HepG2 (cell line): ENCODE measurements at regions not wholly inside any gene's neighbourhood (a gene's known extent, or its start where the extent isn't known, plus 50 kb on each side); places are given as distances from the start of the nearest gene placed in this dataset.

ENCODE experiments used
- ATAC-seq: fragments of 200-7000 bp; cut with Tn5 transposase; 3 replicates; pipeline ENCODE4 v1.9.1; 2020; ENCODE audit warnings: mild to moderate bottlenecking, moderate library complexity
- BruUV-seq: library from RNA; stranded (reverse); fragments of 400-500 nt; replicated peaks from 2 replicates; lab custom pipeline; 2021; lab: Mats Ljungman, UMichigan
- CTCF ChIA-PET: fragments of 300-600 bp; formaldehyde crosslinking; extraction: SDS; loops from one replicate; lab custom pipeline; 2021; ENCODE audit warnings: low total read pairs, inconsistent platforms, low intra/inter-chr PET ratio; lab: Yijun Ruan, JAX
- POLR2A ChIA-PET: fragments of 350-600 bp; sonication (Branson Sonifier 250); formaldehyde crosslinking; loops from one replicate; lab custom pipeline; 2020; ENCODE audit warnings: antibody characterized with exemption, inconsistent platforms; lab: Yijun Ruan, JAX
- DNase-seq: peaks from one replicate; pipeline ENCODE4 v3.0.0-alpha.2; 2015; ENCODE audit warnings: low spot score
- FAIRE-seq: peaks from 3 replicates; lab custom pipeline; 2011; peaks lifted over from hg19 to GRCh38; lab: Jason Lieb, UNC
- H2AFZ ChIP-seq: one replicate; pipeline ENCODE4 v1.6.1; 2011; ENCODE audit warnings: low read length, inconsistent platforms
- H3K27ac ChIP-seq: fragments of 300-600 bp; 3 replicates; pipeline ENCODE4 v1.8.0; 2011; ENCODE audit warnings: mixed run types, mild to moderate bottlenecking, mixed read lengths, low read length, inconsistent platforms; ENCODE audit not compliant: insufficient read depth; ENCODE audit errors: extremely low read length
- H3K27me3 ChIP-seq, 2 experiments: fragments of 200-600 bp in 1 of 2; 2 replicates in 1 of 2; 3 replicates in 1 of 2; pipeline versions ENCODE4 v1.6.0 to v1.8.0; 2011; ENCODE audit warnings: low read length in 2 of 2, mild to moderate bottlenecking in 2 of 2, moderate library complexity in 2 of 2, inconsistent platforms in 1 of 2; ENCODE audit not compliant: insufficient read depth in 2 of 2, control insufficient read depth in 1 of 2
- H3K36me3 ChIP-seq, 2 experiments: fragments of 200-600 bp in 1 of 2; replicated peaks in 1 of 2; 2 replicates in 1 of 2; 3 replicates in 1 of 2; pipeline versions ENCODE4 v1.5.1 to v1.8.0; 2011; ENCODE audit warnings: low read length in 2 of 2, inconsistent platforms in 1 of 2; ENCODE audit not compliant: insufficient read depth in 2 of 2, control insufficient read depth in 1 of 2
- H3K4me1 ChIP-seq: 2 replicates; pipeline ENCODE4 v1.5.1; 2012; ENCODE audit warnings: low read length, inconsistent platforms; ENCODE audit not compliant: insufficient read depth
- H3K4me2 ChIP-seq: 2 replicates; pipeline ENCODE4 v1.6.0; 2011; ENCODE audit warnings: low read depth, low read length, inconsistent platforms
- H3K4me3 ChIP-seq, 3 experiments: fragments of 200-600 bp in 1 of 3; sonication (generic), shearing (Covaris generic) in 1 of 3; replicated peaks in 1 of 3; 2 replicates each; pipeline ENCODE4 v1.5.1; 2011 to 2016; ENCODE audit warnings: low read length in 3 of 3, inconsistent platforms in 2 of 3, low read depth in 2 of 3, mild to moderate bottlenecking in 2 of 3, control low read depth in 1 of 3, mixed read lengths in 1 of 3; ENCODE audit not compliant: insufficient read depth in 1 of 3
- H3K79me2 ChIP-seq: one replicate; pipeline ENCODE4 v1.6.1; 2011; ENCODE audit warnings: low read length, inconsistent platforms; ENCODE audit not compliant: insufficient read depth
- H3K9ac ChIP-seq: 2 replicates; pipeline ENCODE4 v1.6.0; 2011; ENCODE audit warnings: mild to moderate bottlenecking, low read depth, low read length, inconsistent platforms; ENCODE audit not compliant: insufficient read depth
- H3K9me3 ChIP-seq: 2 replicates; pipeline ENCODE4 v1.5.1; 2012; ENCODE audit warnings: mild to moderate bottlenecking, low read length
- H4K20me1 ChIP-seq: 2 replicates; pipeline ENCODE4 v1.6.0; 2011; ENCODE audit warnings: inconsistent platforms, mild to moderate bottlenecking, low read length, moderate library complexity; ENCODE audit not compliant: insufficient read depth
- ARHGAP35 ChIP-seq: sonication (generic); formaldehyde crosslinking; IDR thresholded peaks from 2 replicates; pipeline ENCODE4 v1.9.0; 2022; ENCODE audit warnings: mild to moderate bottlenecking, inconsistent platforms, moderate library complexity, missing genetic modification reagents, borderline replicate concordance
- ASH2L ChIP-seq: fragments of 300-600, 200-600 bp; sonication (generic); IDR thresholded peaks from 2 replicates; pipeline ENCODE4 v1.7.0; 2017; ENCODE audit warnings: low read depth, mild to moderate bottlenecking, moderate library complexity, mixed read lengths, low read length; ENCODE audit not compliant: insufficient read length
- BHLHE40 ChIP-seq: IDR thresholded peaks from 2 replicates; pipeline ENCODE4 v1.6.1; 2011; ENCODE audit warnings: low read length, improper control_type of control experiment
- DNMT3B ChIP-seq: conservative IDR thresholded peaks from 2 replicates; pipeline ENCODE4 v1.6.1; 2016; ENCODE audit warnings: missing biosample characterization, control low read depth
- ELF3 ChIP-seq: IDR thresholded peaks from 2 replicates; pipeline ENCODE4 v1.6.1; 2016; ENCODE audit warnings: missing genetic modification reagents, missing compliant biosample characterization
- KAT7 ChIP-seq: IDR thresholded peaks from 2 replicates; pipeline ENCODE4 v1.6.1; 2018; ENCODE audit warnings: borderline replicate concordance, missing compliant biosample characterization
- KLF16 ChIP-seq, 2 experiments: sonication (generic) in 1 of 2; formaldehyde crosslinking in 1 of 2; IDR thresholded peaks; 2 replicates each; pipeline versions ENCODE4 v1.6.1 to v1.8.0; 2016 to 2023; ENCODE audit warnings: missing genetic modification reagents in 2 of 2, missing compliant biosample characterization in 1 of 2
- NFE2L2 ChIP-seq: fragments of 150-350 bp; IDR thresholded peaks from 2 replicates; pipeline ENCODE4 v1.6.1; 2014; ENCODE audit warnings: low read length
- PHF21A ChIP-seq: sonication (generic); formaldehyde crosslinking; IDR thresholded peaks from 2 replicates; pipeline ENCODE4 v1.5.0; 2020; ENCODE audit warnings: mild to moderate bottlenecking, missing genetic modification reagents
- SNAPC2 ChIP-seq: sonication (generic); formaldehyde crosslinking; IDR thresholded peaks from 2 replicates; pipeline ENCODE4 v1.8.1; 2022; ENCODE audit warnings: mild to moderate bottlenecking, missing genetic modification reagents
- SRSF9 ChIP-seq: fragments of 200-400 bp; formaldehyde crosslinking; IDR thresholded peaks from 2 replicates; pipeline ENCODE4 v1.6.1; 2018; ENCODE audit warnings: borderline replicate concordance, mild to moderate bottlenecking, low read depth, low read length; ENCODE audit not compliant: insufficient read depth, poor library complexity, severe bottlenecking
- STAG1 ChIP-seq: sonication (generic); formaldehyde crosslinking; IDR thresholded peaks from 2 replicates; pipeline ENCODE4 v1.4.0; 2020; ENCODE audit warnings: missing genetic modification reagents
- TAF1 ChIP-seq: sonication (generic); formaldehyde crosslinking; IDR thresholded peaks from 2 replicates; pipeline ENCODE4 v1.4.0; 2020; ENCODE audit warnings: missing genetic modification reagents
- ZFP82 ChIP-seq: sonication (generic); formaldehyde crosslinking; IDR thresholded peaks from 2 replicates; pipeline ENCODE4 v1.5.1; 2020; ENCODE audit warnings: mild to moderate bottlenecking, missing genetic modification reagents, borderline replicate concordance
- ZNF557 ChIP-seq: sonication (generic); formaldehyde crosslinking; IDR thresholded peaks from 2 replicates; pipeline ENCODE4 v1.4.0; 2020; ENCODE audit warnings: missing genetic modification reagents
- WGBS: methylation state at CpG from one replicate; pipeline ENCODE4 v1.1.6; 2017; ENCODE audit warnings: low lambda C conversion rate; 5-methylcytosine and 5-hydroxymethylcytosine counted together
- in situ Hi-C: cut with HindIII; loops from 2 replicates; pipeline ENCODE4 v1.10.0; 2017; ENCODE audit warnings: low pct_unique_long_range_greater_than_20kb; ENCODE audit not compliant: extremely low pct_ligation_motif_present
- intact Hi-C: fragments of 100-400 bp; cut with micrococcal nuclease; formaldehyde crosslinking; loops from one replicate; pipeline ENCODE4 v1.10.0; 2022; ENCODE audit not compliant: unreplicated experiment

DNA sequence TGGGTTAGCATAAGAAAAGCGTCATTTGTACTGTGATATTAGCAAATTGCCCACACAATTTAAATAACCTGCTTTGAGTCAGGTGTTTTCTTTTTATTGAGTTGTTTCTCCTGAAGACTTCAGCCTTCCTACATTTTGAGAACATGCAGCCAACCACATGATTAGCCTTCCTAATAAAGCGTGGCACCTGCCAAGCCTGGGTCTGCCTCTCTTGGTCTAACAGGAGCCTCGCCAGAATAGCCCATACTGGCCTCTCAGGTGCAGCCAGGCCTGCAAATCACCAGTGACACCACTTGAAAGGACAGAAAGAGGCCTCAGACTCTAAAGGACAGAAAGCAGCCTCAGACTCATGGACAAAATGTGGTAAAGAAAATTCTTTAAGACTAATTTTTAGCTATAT, 653.8 kb downstream of the BCL11A start:
- FAIRE-seq (no peak), DNase-seq (no peak), ATAC-seq (no peak)
- no peak overlapping the region for H3K9ac ChIP-seq
- H3K9me3 ChIP-seq = no peaks in the 10 kb centered on the region
- in situ Hi-C loops (no loop called here), intact Hi-C loops (no loop called here)
- TF ChIP-seq TAF1 (no peak), PHF21A (CRISPR knock-in tag) (no peak), KAT7 (CRISPR knock-in tag) (no peak)
- H3K4me1 ChIP-seq = no peaks in the 10 kb centered on the region
- H3K27me3 ChIP-seq = no peaks in the 10 kb centered on the region
- no peaks in the 10 kb centered on the region for H4K20me1 ChIP-seq
- POLR2A ChIA-PET = no interaction called here
- no peak overlapping the region for H3K4me2 ChIP-seq
- WGBS = 0% methylated on average over 3 of the region's 3 CpGs
- no peak overlapping the region for H2AFZ ChIP-seq
- BruUV-seq = no TSS peak
- CTCF ChIA-PET = no interaction called here
- H3K27ac ChIP-seq = no peak overlapping the region
- H3K4me3 ChIP-seq = no peak overlapping the region
- no peaks in the 10 kb centered on the region for H3K79me2 ChIP-seq
- no peaks in the 10 kb centered on the region for H3K36me3 ChIP-seq

DNA sequence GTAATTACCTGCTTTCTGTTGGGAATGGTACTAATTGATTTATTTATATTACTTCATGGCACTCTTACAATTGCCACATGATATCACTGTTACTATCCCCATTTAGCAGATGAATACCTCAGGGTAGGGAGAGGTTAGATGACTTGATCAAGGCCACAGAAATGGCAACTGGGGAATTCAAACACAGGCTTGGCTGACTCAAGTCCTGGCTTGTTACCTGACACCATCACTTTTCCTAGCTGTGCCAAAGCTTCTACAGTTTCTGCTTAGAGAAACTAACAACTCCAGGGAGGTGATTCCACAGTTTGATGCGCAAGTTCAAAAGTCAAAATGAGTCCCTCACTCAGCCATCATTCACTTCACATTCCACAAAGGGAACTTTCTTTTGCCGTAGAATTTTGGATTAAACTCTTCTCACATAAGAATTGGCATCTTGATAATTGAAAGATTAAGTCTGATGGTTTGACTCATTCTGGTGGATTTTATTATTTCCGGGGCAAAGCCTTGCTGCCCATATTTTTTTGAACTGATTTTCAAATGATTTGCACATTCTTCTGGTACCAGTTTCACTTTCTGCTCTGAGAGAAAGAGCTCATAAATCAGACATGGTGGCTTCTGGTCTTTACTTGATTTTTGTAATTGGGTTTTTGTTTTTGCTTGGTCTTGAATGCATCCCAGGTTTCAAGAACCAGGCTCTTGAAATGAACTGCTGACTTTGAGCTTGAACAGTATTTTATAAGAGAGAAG, 656.8 kb downstream of the BCL11A start:
- CTCF ChIA-PET = no interaction called here
- no TSS peak for BruUV-seq
- ATAC-seq (no peak), FAIRE-seq (no peak), DNase-seq (no peak)
- Histone ChIP-seq H4K20me1 (no peaks in the 10 kb centered on the region), H3K27ac (no peak overlapping the region), H3K4me3 (no peak overlapping the region), H3K4me1 (no peaks in the 10 kb centered on the region), H3K9me3 (no peaks in the 10 kb centered on the region), H3K4me2 (no peak overlapping the region), H3K79me2 (no peaks in the 10 kb centered on the region), H3K9ac (no peak overlapping the region), H3K27me3 (no peaks in the 10 kb centered on the region), H3K36me3 (no peaks in the 10 kb centered on the region), H2AFZ (no peak overlapping the region)
- 49% methylated on average over 3 of the region's 3 CpGs for WGBS
- in situ Hi-C loops (no loop called here), intact Hi-C loops (no loop called here)
- POLR2A ChIA-PET = no interaction called here
- TF ChIP-seq BHLHE40 = no peak
- TF ChIP-seq ZNF557 = no peak
- no peak for TF ChIP-seq ELF3 (CRISPR knock-in tag)
- TF ChIP-seq SRSF9 = no peak
- no peak for TF ChIP-seq SNAPC2 (CRISPR knock-in tag)
- no peak for TF ChIP-seq DNMT3B (CRISPR knock-in tag)
- TF ChIP-seq NFE2L2 = no peak
- TF ChIP-seq KLF16 (CRISPR knock-in tag; IDR thresholded peaks at IDR 0.05) = no peak
- TF ChIP-seq ARHGAP35 (CRISPR knock-in tag) = no peak
- TF ChIP-seq ASH2L = no peak
- no peak for TF ChIP-seq ZFP82 (CRISPR knock-in tag)
- no peak for TF ChIP-seq STAG1 (CRISPR knock-in tag)
